Stomach (tissue), 4 donors: ENCODE measurements at regions not wholly inside any gene's neighbourhood (a gene's known extent, or its start where the extent isn't known, plus 50 kb on each side); places are given as distances from the start of the nearest gene placed in this dataset.

Source experiments
- CTCF ChIP-seq, 7 experiments: fragments of 450-650 bp in 4 of 7; fragments of 200-600 bp in 3 of 7; sonication (generic) in 3 of 7; IDR thresholded peaks; one replicate each; pipeline ENCODE4 v1.5.1; 2016 to 2019; ENCODE audit warnings: antibody characterized with exemption in 7 of 7, control low read depth in 2 of 7, mild to moderate bottlenecking in 1 of 7
- EP300 ChIP-seq: sonication (generic); formaldehyde crosslinking; IDR thresholded peaks from one replicate; pipeline ENCODE4 v1.6.1; 2017; ENCODE audit warnings: antibody characterized with exemption
- POLR2A ChIP-seq, 4 donors: fragments of 450-650 bp; IDR thresholded peaks; one replicate each; pipeline ENCODE4 v1.6.1; 2016; ENCODE audit warnings: antibody characterized with exemption in 4 of 4, control low read depth in 2 of 4, mild to moderate bottlenecking in 1 of 4, moderate library complexity in 1 of 4

- TF ChIP-seq EP300 (no peak), CTCF (IDR thresholded peaks at IDR 0.05) (no peak), POLR2A (IDR thresholded peaks at IDR 0.05) (no peak)
Measured at GRCh38 chr4:123851521-123851920, 454.9 kb downstream of the SPRY1 start.
